GM12872 (cell line): ENCODE measurements at regions not wholly inside any gene's neighbourhood (a gene's known extent, or its start where the extent isn't known, plus 50 kb on each side); places are given as distances from the start of the nearest gene placed in this dataset.

Source experiments
- CTCF ChIP-seq: IDR thresholded peaks from 3 replicates; pipeline ENCODE4 v1.5.1; 2011; ENCODE audit warnings: low read depth, mild to moderate bottlenecking, low read length, moderate library complexity; ENCODE audit not compliant: insufficient read depth

- no peak for TF ChIP-seq CTCF
These were observed 74.8 kb upstream of the CLMN start for GRCh38 chr14:95394297-95395097.

- TF ChIP-seq CTCF: no peak
These were observed 73.1 kb upstream of the CLMN start for GRCh38 chr14:95392841-95393240.

- TF ChIP-seq CTCF: no peak
These were observed 71.6 kb upstream of the CLMN start for GRCh38 chr14:95391331-95391730.

GRCh38 chr14:95389471-95390011 lies 69.8 kb upstream of the CLMN start:
- TF ChIP-seq CTCF: no peak

- TF ChIP-seq CTCF: no peak
These were observed 69.0 kb upstream of the CLMN start for GRCh38 chr14:95388699-95389098.

- TF ChIP-seq CTCF: no peak
These were observed 68.2 kb upstream of the CLMN start for GRCh38 chr14:95387826-95388445.

GRCh38 chr14:95386536-95387095 lies 66.9 kb upstream of the CLMN start:
- no peak for TF ChIP-seq CTCF
